ENCODE measurements at regions not wholly inside any gene's neighbourhood (a gene's known extent, or its start where the extent isn't known, plus 50 kb on each side); places are given as distances from the start of the nearest gene placed in this dataset.

DNA sequence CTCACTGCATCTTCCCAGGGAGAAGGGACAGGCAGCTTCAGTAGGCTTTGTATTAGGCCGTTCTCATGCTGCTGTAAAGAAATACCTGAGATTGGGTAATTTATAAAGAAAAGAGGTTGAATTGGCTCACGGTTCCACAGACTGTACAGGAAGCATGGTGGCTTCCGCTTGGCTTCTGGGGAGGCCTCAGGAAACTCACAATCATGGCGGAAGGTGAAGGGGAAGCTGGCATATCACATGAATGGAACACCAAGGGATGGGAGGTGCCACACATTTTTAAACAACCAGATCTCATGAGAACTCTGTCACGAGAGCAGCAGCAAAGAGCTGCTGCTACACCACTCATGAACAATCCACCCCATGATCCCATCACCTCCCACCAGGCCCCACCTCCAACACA lies 182.2 kb upstream of the SFSWAP start (continued):
- TF ChIP-seq CHD7 (IDR thresholded peaks at IDR 0.05; ENCODE audit: insufficient replicate concordance, low read length): no peak
- TF ChIP-seq, protein P1, sequence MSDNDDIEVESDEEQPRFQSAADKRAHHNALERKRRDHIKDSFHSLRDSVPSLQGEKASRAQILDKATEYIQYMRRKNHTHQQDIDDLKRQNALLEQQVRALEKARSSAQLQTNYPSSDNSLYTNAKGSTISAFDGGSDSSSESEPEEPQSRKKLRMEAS (IDR thresholded peaks at IDR 0.05): no peak
- no peak for TF ChIP-seq EP300 (IDR thresholded peaks at IDR 0.05; ENCODE audit: borderline replicate concordance in 1 of 2, low read depth in 2 of 2, low read length in 2 of 2)
- no peak for TF ChIP-seq CEBPB (IDR thresholded peaks at IDR 0.05; ENCODE audit: low read depth, low read length)
- TF ChIP-seq TAF7 (optimal IDR thresholded peaks at IDR 0.05; ENCODE audit: borderline replicate concordance, low read depth, low read length): no peak
- TF ChIP-seq, protein P2, sequence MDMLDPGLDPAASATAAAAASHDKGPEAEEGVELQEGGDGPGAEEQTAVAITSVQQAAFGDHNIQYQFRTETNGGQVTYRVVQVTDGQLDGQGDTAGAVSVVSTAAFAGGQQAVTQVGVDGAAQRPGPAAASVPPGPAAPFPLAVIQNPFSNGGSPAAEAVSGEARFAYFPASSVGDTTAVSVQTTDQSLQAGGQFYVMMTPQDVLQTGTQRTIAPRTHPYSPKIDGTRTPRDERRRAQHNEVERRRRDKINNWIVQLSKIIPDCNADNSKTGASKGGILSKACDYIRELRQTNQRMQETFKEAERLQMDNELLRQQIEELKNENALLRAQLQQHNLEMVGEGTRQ (IDR thresholded peaks at IDR 0.05; ENCODE audit: low read length): no peak
- no peak for TF ChIP-seq RNF2 (IDR thresholded peaks at IDR 0.05; ENCODE audit: borderline replicate concordance, low read depth, low read length, missing control alignments, poor library complexity, severe bottlenecking)
- no peak for TF ChIP-seq RXRA (IDR thresholded peaks at IDR 0.05; ENCODE audit: insufficient read depth, low read depth, low read length)
- TF ChIP-seq EZH2 (IDR thresholded peaks at IDR 0.05; ENCODE audit: low read depth, low read length, severe bottlenecking): no peak
- no peak for TF ChIP-seq TAF1 (IDR thresholded peaks at IDR 0.05; ENCODE audit: low read depth, low read length)

Data from H1 (cell line).